Activated T-helper 9 cell treated with anti-CD3 and anti-CD28 coated beads, Interleukin-2, amount 50 U/mL, for 16 hours (primary cell): ENCODE measurements at regions not wholly inside any gene's neighbourhood (a gene's known extent, or its start where the extent isn't known, plus 50 kb on each side); places are given as distances from the start of the nearest gene placed in this dataset.

ENCODE experiments used
- DNase-seq: peaks from one replicate; pipeline ENCODE4 v3.0.0-alpha.2; 2020; ENCODE audit warnings: low read depth

- no peak for DNase-seq
These were observed 246.6 kb downstream of the NHLRC3 start for GRCh38 chr13:39284801-39285388.
